ENCODE measurements at regions not wholly inside any gene's neighbourhood (a gene's known extent, or its start where the extent isn't known, plus 50 kb on each side); places are given as distances from the start of the nearest gene placed in this dataset.

- Mint-ChIP-seq H3K27me3 (ENCODE audit: low read depth) (no peaks in the 10 kb centered on the region), H3K9me3 (no peaks in the 10 kb centered on the region), H3K4me1 (no peaks in the 10 kb centered on the region), H3K4me3 (no peak overlapping the region), H3K36me3 (ENCODE audit: insufficient read depth in 1 of 3, low read depth in 3 of 3) (no peaks in the 10 kb centered on the region), H3K27ac (no peak overlapping the region)
- Histone ChIP-seq H2AK5ac (ENCODE audit: insufficient read length, low read length) (no peak overlapping the region), H3K4me2 (ENCODE audit: insufficient read depth, insufficient read length, low read length) (no peak overlapping the region), H3K23me2 (ENCODE audit: insufficient read length, low read depth, low read length, poor library complexity, severe bottlenecking) (no peaks in the 10 kb centered on the region), H4K20me1 (ENCODE audit: control insufficient read depth, insufficient read depth, insufficient read length) (no peaks in the 10 kb centered on the region), H4K8ac (replicated peaks; ENCODE audit: insufficient read length, low read depth, low read length) (no peak overlapping the region), H3K9me3 (ENCODE audit: control insufficient read depth, low read depth, low read length) (no peaks in the 10 kb centered on the region), H2AFZ (ENCODE audit: low read length) (no peak overlapping the region), H2BK5ac (ENCODE audit: insufficient read length, low read length) (no peak overlapping the region), H3K4ac (ENCODE audit: low read depth, low read length) (no peak overlapping the region), H3K79me1 (ENCODE audit: insufficient read depth, low read depth, low read length, poor library complexity, severe bottlenecking) (no peaks in the 10 kb centered on the region), H3K27ac (ENCODE audit: insufficient read length, low read depth, low read length) (no peak overlapping the region), H3K14ac (ENCODE audit: insufficient read depth, low read length) (no peak overlapping the region), H2BK12ac (ENCODE audit: insufficient read length, low read depth, low read length) (no peak overlapping the region), H4K91ac (ENCODE audit: insufficient read length, low read depth, low read length) (no peak overlapping the region), H3K79me2 (ENCODE audit: insufficient read depth, low read length) (no peaks in the 10 kb centered on the region), H3K9ac (ENCODE audit: extremely low read depth, insufficient read length, low read length) (no peak overlapping the region), H2BK120ac (ENCODE audit: low read depth, low read length, poor library complexity, severe bottlenecking) (no peak overlapping the region), H4K5ac (ENCODE audit: insufficient read length, low read depth, low read length) (no peak overlapping the region), H3K4me1 (ENCODE audit: insufficient read depth, low read length) (no peaks in the 10 kb centered on the region), H3T11ph (ENCODE audit: low read length) (no peak overlapping the region), H3K23ac (ENCODE audit: insufficient read length, low read depth, low read length) (no peak overlapping the region), H2BK20ac (ENCODE audit: low read depth, low read length, poor library complexity, severe bottlenecking) (no peak overlapping the region), H3K18ac (ENCODE audit: insufficient read length, low read depth, low read length) (no peak overlapping the region), H3K56ac (ENCODE audit: insufficient read length, low read depth, low read length) (no peak overlapping the region), H3K27me3 (ENCODE audit: insufficient read depth, low read length) (no peaks in the 10 kb centered on the region), H2BK15ac (ENCODE audit: low read depth, low read length) (no peak overlapping the region)
- DNase-seq: no peak
- no peak for TF ChIP-seq CTCF (conservative IDR thresholded peaks at IDR 0.05)
Measured at GRCh38 chr12:90502070-90502469, 452.9 kb downstream of the CCER1 start.

All from H9 (cell line).